H9 (cell line): ENCODE measurements at regions not wholly inside any gene's neighbourhood (a gene's known extent, or its start where the extent isn't known, plus 50 kb on each side); places are given as distances from the start of the nearest gene placed in this dataset.

Experiments
- DNase-seq: peaks from one replicate; pipeline ENCODE4 v3.0.0-alpha.2; 2017
- H2AFZ ChIP-seq: one replicate; pipeline ENCODE4 v1.6.1; 2013; ENCODE audit warnings: mild to moderate bottlenecking, low read length, control low read depth, moderate library complexity
- H2AK5ac ChIP-seq: 2 replicates; pipeline ENCODE4 v1.6.1; 2013; ENCODE audit warnings: low read length, control low read depth, mixed read lengths; ENCODE audit not compliant: insufficient read length
- H2BK120ac ChIP-seq: one replicate; pipeline ENCODE4 v1.6.1; 2013; ENCODE audit warnings: low read depth, mild to moderate bottlenecking, low read length, control low read depth, inconsistent platforms; ENCODE audit not compliant: poor library complexity, severe bottlenecking
- H2BK12ac ChIP-seq: 2 replicates; pipeline ENCODE4 v1.6.1; 2013; ENCODE audit warnings: low read length, control low read depth, mixed read lengths, low read depth; ENCODE audit not compliant: insufficient read length
- H2BK15ac ChIP-seq: 2 replicates; pipeline ENCODE4 v1.6.1; 2013; ENCODE audit warnings: low read depth, low read length, control low read depth
- H2BK20ac ChIP-seq: one replicate; pipeline ENCODE4 v1.6.1; 2013; ENCODE audit warnings: low read depth, mild to moderate bottlenecking, low read length, control low read depth, inconsistent platforms; ENCODE audit not compliant: poor library complexity, severe bottlenecking
- H2BK5ac ChIP-seq: 2 replicates; pipeline ENCODE4 v1.6.1; 2013; ENCODE audit warnings: low read length, control low read depth, mixed read lengths; ENCODE audit not compliant: insufficient read length
- H3K14ac ChIP-seq: 2 replicates; pipeline ENCODE4 v1.6.1; 2013; ENCODE audit warnings: low read length, control low read depth; ENCODE audit not compliant: insufficient read depth
- H3K18ac ChIP-seq: 2 replicates; pipeline ENCODE4 v1.6.1; 2013; ENCODE audit warnings: low read depth, mild to moderate bottlenecking, mixed read lengths, low read length, control low read depth; ENCODE audit not compliant: insufficient read length
- H3K23ac ChIP-seq: 2 replicates; pipeline ENCODE4 v1.6.1; 2013; ENCODE audit warnings: low read length, control low read depth, mixed read lengths, low read depth; ENCODE audit not compliant: insufficient read length
- H3K23me2 ChIP-seq: 2 replicates; pipeline ENCODE4 v1.6.1; 2013; ENCODE audit warnings: low read depth, mild to moderate bottlenecking, mixed read lengths, low read length, control low read depth; ENCODE audit not compliant: insufficient read length, poor library complexity, severe bottlenecking
- H3K27ac ChIP-seq: 2 replicates; pipeline ENCODE4 v1.5.1; 2013; ENCODE audit warnings: low read length, control low read depth, mixed read lengths, low read depth; ENCODE audit not compliant: insufficient read length
- H3K27me3 ChIP-seq: 2 replicates; pipeline ENCODE4 v1.6.1; 2013; ENCODE audit warnings: low read length, control low read depth, inconsistent platforms; ENCODE audit not compliant: insufficient read depth
- H3K4ac ChIP-seq: 2 replicates; pipeline ENCODE4 v1.6.1; 2013; ENCODE audit warnings: low read depth, mild to moderate bottlenecking, control low read depth, inconsistent platforms, low read length, moderate library complexity
- H3K4me1 ChIP-seq: 2 replicates; pipeline ENCODE4 v1.6.1; 2013; ENCODE audit warnings: low read length, control low read depth, inconsistent platforms; ENCODE audit not compliant: insufficient read depth
- H3K4me2 ChIP-seq: 2 replicates; pipeline ENCODE4 v1.6.1; 2013; ENCODE audit warnings: low read length, control low read depth, mixed read lengths; ENCODE audit not compliant: insufficient read length, insufficient read depth
- H3K56ac ChIP-seq: 2 replicates; pipeline ENCODE4 v1.6.1; 2013; ENCODE audit warnings: low read depth, mild to moderate bottlenecking, mixed read lengths, low read length, control low read depth; ENCODE audit not compliant: insufficient read length
- H3K79me1 ChIP-seq: 2 replicates; pipeline ENCODE4 v1.6.1; 2013; ENCODE audit warnings: low read depth, mild to moderate bottlenecking, moderate library complexity, low read length, control low read depth, inconsistent platforms; ENCODE audit not compliant: insufficient read depth, poor library complexity, severe bottlenecking
- H3K79me2 ChIP-seq: 2 replicates; pipeline ENCODE4 v1.6.1; 2013; ENCODE audit warnings: low read length, control low read depth, inconsistent platforms; ENCODE audit not compliant: insufficient read depth
- H3K9ac ChIP-seq: 2 replicates; pipeline ENCODE4 v1.6.1; 2013; ENCODE audit warnings: low read length, control low read depth, mixed read lengths; ENCODE audit not compliant: insufficient read length; ENCODE audit errors: extremely low read depth
- H3K9me3 ChIP-seq: one replicate; pipeline ENCODE4 v1.6.1; 2013; ENCODE audit warnings: low read depth, low read length, inconsistent platforms; ENCODE audit not compliant: control insufficient read depth
- H3T11ph ChIP-seq: one replicate; pipeline ENCODE4 v1.6.1; 2013; ENCODE audit warnings: mild to moderate bottlenecking, low read length, control low read depth, inconsistent platforms
- H4K20me1 ChIP-seq: one replicate; pipeline ENCODE4 v1.6.1; 2013; ENCODE audit not compliant: control insufficient read depth, insufficient read length, insufficient read depth
- H4K5ac ChIP-seq: 2 replicates; pipeline ENCODE4 v1.6.1; 2013; ENCODE audit warnings: low read depth, mild to moderate bottlenecking, mixed read lengths, low read length, control low read depth; ENCODE audit not compliant: insufficient read length
- H4K8ac ChIP-seq: replicated peaks from 2 replicates; pipeline ENCODE4 v1.6.1; 2013; ENCODE audit warnings: low read length, control low read depth, mixed read lengths, low read depth; ENCODE audit not compliant: insufficient read length
- H4K91ac ChIP-seq: 2 replicates; pipeline ENCODE4 v1.6.1; 2013; ENCODE audit warnings: low read depth, mild to moderate bottlenecking, moderate library complexity, mixed read lengths, low read length, control low read depth; ENCODE audit not compliant: insufficient read length
- H3K27ac Mint-ChIP-seq, 3 experiments: 2 replicates in 2 of 3; 3 replicates in 1 of 3; pipeline ENCODE4 v1.8.0; 2020 to 2021; ENCODE audit warnings: mixed read lengths in 3 of 3, mild to moderate bottlenecking in 1 of 3, moderate library complexity in 1 of 3
- H3K27me3 Mint-ChIP-seq: 2 replicates; pipeline ENCODE4 v1.8.0; 2021; ENCODE audit warnings: low read depth, mild to moderate bottlenecking, moderate library complexity, mixed read lengths
- H3K36me3 Mint-ChIP-seq, 3 experiments: 2 replicates in 2 of 3; 3 replicates in 1 of 3; pipeline ENCODE4 v1.8.0; 2020 to 2021; ENCODE audit warnings: low read depth in 3 of 3, mixed read lengths in 3 of 3; ENCODE audit not compliant: insufficient read depth in 1 of 3
- H3K4me1 Mint-ChIP-seq, 2 experiments: 2 replicates each; pipeline ENCODE4 v1.8.0; 2020; ENCODE audit warnings: mixed read lengths in 2 of 2
- H3K4me3 Mint-ChIP-seq, 2 experiments: 2 replicates in 1 of 2; 3 replicates in 1 of 2; pipeline ENCODE4 v1.8.0; 2020 to 2021; ENCODE audit warnings: mild to moderate bottlenecking in 2 of 2, mixed read lengths in 2 of 2, moderate library complexity in 1 of 2
- H3K9me3 Mint-ChIP-seq, 2 experiments: 2 replicates in 1 of 2; 3 replicates in 1 of 2; pipeline ENCODE4 v1.8.0; 2020; ENCODE audit warnings: mild to moderate bottlenecking in 2 of 2, mixed read lengths in 2 of 2, moderate library complexity in 1 of 2
- CTCF ChIP-seq: fragments of 200-600 bp; sonication (generic); conservative IDR thresholded peaks from 3 replicates; pipeline ENCODE4 v1.8.0; 2021; ENCODE audit warnings: antibody characterized with exemption, mild to moderate bottlenecking
- WGBS: extraction: QIAGEN DNeasy Blood & Tissue Kit; methylation state at CpG from one replicate; pipeline ENCODE4 v1.1.7; 2013; ENCODE audit warnings: missing lambda C conversion rate, low lambda C conversion rate, mixed read lengths; ENCODE audit not compliant: insufficient read length; ENCODE audit errors: extremely low coverage; 5-methylcytosine and 5-hydroxymethylcytosine counted together

- Mint-ChIP-seq H3K27me3 (no peaks in the 10 kb centered on the region), H3K4me3 (no peak overlapping the region), H3K9me3 (no peaks in the 10 kb centered on the region; a peak in 1 of 5 replicates), H3K4me1 (no peaks in the 10 kb centered on the region), H3K27ac (no peak overlapping the region), H3K36me3 (no peaks in the 10 kb centered on the region)
- H3K18ac ChIP-seq = no peak overlapping the region
- H3K79me2 ChIP-seq = no peaks in the 10 kb centered on the region
- H3K4ac ChIP-seq = no peak overlapping the region
- H3K14ac ChIP-seq = no peak overlapping the region
- no peak overlapping the region for H3K27ac ChIP-seq
- no peak overlapping the region for H4K91ac ChIP-seq
- no CpG with 5 or more reads among the region's 3 CpGs for WGBS
- no peaks in the 10 kb centered on the region for H3K9me3 ChIP-seq
- no peak overlapping the region for H3K9ac ChIP-seq
- H2BK12ac ChIP-seq = no peak overlapping the region
- H4K8ac ChIP-seq = no peak overlapping the region
- H3K23ac ChIP-seq = no peak overlapping the region
- no peak overlapping the region for H2BK120ac ChIP-seq
- H3K27me3 ChIP-seq = no peaks in the 10 kb centered on the region
- no peak overlapping the region for H3T11ph ChIP-seq
- H2BK20ac ChIP-seq = no peak overlapping the region
- H2AFZ ChIP-seq = no peak overlapping the region
- no peak overlapping the region for H3K4me2 ChIP-seq
- H2BK5ac ChIP-seq = no peak overlapping the region
- H4K20me1 ChIP-seq = no peaks in the 10 kb centered on the region
- no peak; the same call in 2 of the 3 replicates for TF ChIP-seq CTCF
- no peaks in the 10 kb centered on the region for H3K79me1 ChIP-seq
- DNase-seq = no peak
- no peak overlapping the region for H2BK15ac ChIP-seq
- H3K23me2 ChIP-seq = no peaks in the 10 kb centered on the region
- H3K4me1 ChIP-seq = no peaks in the 10 kb centered on the region
- H2AK5ac ChIP-seq = no peak overlapping the region
- no peak overlapping the region for H3K56ac ChIP-seq
- no peak overlapping the region for H4K5ac ChIP-seq
These were observed 536.0 kb upstream of the STEAP1 start for GRCh38 chr7:89618274-89618673.
